ENCODE measurements at regions not wholly inside any gene's neighbourhood (a gene's known extent, or its start where the extent isn't known, plus 50 kb on each side); places are given as distances from the start of the nearest gene placed in this dataset.

DNA sequence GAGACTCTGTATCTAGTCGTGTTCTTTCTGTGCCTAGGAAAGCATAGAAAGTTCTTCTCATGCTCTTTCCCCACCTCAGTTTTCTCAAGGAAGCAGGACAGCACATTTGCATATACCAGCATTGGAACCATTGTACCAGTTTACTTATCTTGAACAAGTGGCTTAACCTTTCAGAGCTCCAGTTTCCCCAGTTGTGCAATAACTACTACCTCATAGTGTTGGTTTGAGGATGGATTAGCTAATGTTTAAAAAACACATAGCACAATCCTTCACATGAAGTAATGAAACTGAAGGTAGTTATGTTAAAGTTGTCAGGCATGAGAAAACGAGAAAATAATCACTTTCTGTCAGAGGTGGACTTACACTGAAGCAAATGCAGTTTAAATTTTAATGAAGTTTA lies 92.2 kb upstream of the H2AZ1 start:
- TF ChIP-seq POLR2AphosphoS5 (IDR thresholded peaks at IDR 0.05; ENCODE audit: borderline replicate concordance, low read depth, low read length) (no peak), EZH2 (IDR thresholded peaks at IDR 0.05) (no peak), FOXP2 (optimal IDR thresholded peaks at IDR 0.05; ENCODE audit: control extremely low read depth, extremely low read length, insufficient read depth) (no peak)
- Histone ChIP-seq H3K36me3 (ENCODE audit: insufficient read depth, low read length) (no peaks in the 10 kb centered on the region), H3K9me3 (ENCODE audit: low read depth, low read length) (no peaks in the 10 kb centered on the region), H3K9ac (ENCODE audit: insufficient read length) (no peak overlapping the region), H3K4me3 (no peak overlapping the region), H3K27ac (no peak overlapping the region)
- DNase-seq (ENCODE audit: low read depth, low spot score), result no peak

DNA sequence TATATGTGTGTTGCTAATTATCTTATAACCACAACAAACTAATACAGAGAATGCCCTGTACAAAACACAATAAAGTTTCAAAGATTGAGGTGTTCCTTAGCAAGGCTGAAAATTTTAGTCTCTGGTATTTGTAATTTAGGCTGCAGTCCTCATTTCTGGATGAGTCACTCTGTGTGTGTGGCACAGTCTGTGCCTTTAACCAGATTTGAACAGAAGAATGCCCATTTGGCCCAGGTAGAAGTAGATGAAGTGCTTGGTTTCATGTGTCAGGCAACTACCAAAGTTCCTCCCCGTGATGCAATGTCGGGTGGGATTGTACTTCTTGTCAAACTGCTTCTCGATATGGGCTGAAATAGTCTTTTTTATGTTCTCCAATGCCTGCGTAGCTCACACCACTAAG lies 91.6 kb upstream of the H2AZ1 start:
- Histone ChIP-seq H3K27ac (no peak overlapping the region), H3K9me3 (ENCODE audit: low read depth, low read length) (no peaks in the 10 kb centered on the region)
- DNase-seq (ENCODE audit: low read depth, low spot score), result no peak

DNA sequence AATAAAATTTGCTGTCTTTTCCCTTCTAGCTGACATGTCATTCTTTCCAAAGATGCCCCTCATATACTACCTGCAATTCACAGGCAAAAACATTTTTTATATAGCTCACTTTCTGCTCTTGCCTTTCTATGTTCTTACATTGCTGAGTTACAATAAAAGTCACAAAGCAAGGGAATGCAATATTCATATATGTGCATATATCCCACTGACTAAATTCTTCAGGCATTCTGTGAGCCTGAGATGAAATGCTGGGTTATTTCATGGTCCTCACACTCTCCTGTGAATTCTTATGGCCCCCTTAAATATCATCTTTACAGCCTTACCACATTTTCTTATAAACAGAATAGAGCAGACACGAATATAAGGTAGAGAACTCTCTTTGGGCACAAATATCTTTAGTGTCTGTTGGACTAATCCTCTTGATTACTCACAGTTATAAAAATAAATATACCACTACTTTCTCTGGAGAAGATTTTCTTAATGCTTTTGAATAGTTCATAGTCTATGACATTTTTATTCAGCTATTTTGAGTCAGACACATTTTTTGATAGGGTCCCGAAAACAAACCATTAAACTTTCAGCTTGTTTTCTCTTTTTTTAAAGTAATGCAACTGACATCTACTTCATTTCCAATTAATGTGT lies 84.1 kb upstream of the H2AZ1 start:
- Histone ChIP-seq H3K36me3 (ENCODE audit: insufficient read depth, low read length) (no peaks in the 10 kb centered on the region), H3K9me3 (ENCODE audit: low read depth, low read length) (no peaks in the 10 kb centered on the region), H3K27ac (no peak overlapping the region), H3K9ac (ENCODE audit: insufficient read length) (no peak overlapping the region), H3K4me3 (no peak overlapping the region)
- no peak for TF ChIP-seq POLR2AphosphoS5 (IDR thresholded peaks at IDR 0.05; ENCODE audit: borderline replicate concordance, low read depth, low read length)
- TF ChIP-seq FOXP2 (optimal IDR thresholded peaks at IDR 0.05; ENCODE audit: control extremely low read depth, extremely low read length, insufficient read depth), result no peak
- no peak for TF ChIP-seq EZH2 (IDR thresholded peaks at IDR 0.05)
- DNase-seq (ENCODE audit: low read depth, low spot score), result no peak

More for the DNA sequence above, 91.6 kb upstream of the H2AZ1 start:
- TF ChIP-seq EZH2 (IDR thresholded peaks at IDR 0.05) (no peak), POLR2AphosphoS5 (IDR thresholded peaks at IDR 0.05; ENCODE audit: borderline replicate concordance, low read depth, low read length) (no peak), FOXP2 (optimal IDR thresholded peaks at IDR 0.05; ENCODE audit: control extremely low read depth, extremely low read length, insufficient read depth) (no peak)
- Histone ChIP-seq H3K36me3 (ENCODE audit: insufficient read depth, low read length) (no peaks in the 10 kb centered on the region), H3K4me3 (no peak overlapping the region), H3K9ac (ENCODE audit: insufficient read length) (no peak overlapping the region)

DNA sequence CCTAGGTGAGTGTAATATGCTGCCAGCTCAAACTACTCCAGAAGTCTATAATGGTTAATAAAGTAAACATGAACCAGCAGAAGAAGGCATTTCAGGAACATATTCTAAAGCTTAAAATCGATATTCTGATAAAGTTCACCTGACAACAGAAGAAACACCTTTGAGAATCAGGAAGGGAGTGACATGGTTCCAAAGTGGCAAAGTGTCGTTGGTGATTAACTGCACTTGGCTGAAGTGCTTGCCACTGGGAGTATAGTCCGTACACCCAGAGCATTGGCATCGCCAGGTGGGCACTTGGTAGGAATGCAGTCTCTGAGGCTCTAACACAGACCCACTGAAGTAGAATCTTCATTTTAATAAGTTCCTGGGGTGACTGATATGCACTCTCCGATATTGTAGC lies 76.0 kb upstream of the H2AZ1 start:
- H3K27ac ChIP-seq, result no peak overlapping the region
- H3K36me3 ChIP-seq (ENCODE audit: insufficient read depth, low read length), result no peaks in the 10 kb centered on the region
- TF ChIP-seq FOXP2 (optimal IDR thresholded peaks at IDR 0.05; ENCODE audit: control extremely low read depth, extremely low read length, insufficient read depth) (no peak), EZH2 (IDR thresholded peaks at IDR 0.05) (no peak), POLR2AphosphoS5 (IDR thresholded peaks at IDR 0.05; ENCODE audit: borderline replicate concordance, low read depth, low read length) (no peak)
- H3K9ac ChIP-seq (ENCODE audit: insufficient read length), result no peak overlapping the region
- DNase-seq (ENCODE audit: low read depth, low spot score), result no peak
- H3K4me3 ChIP-seq, result no peak overlapping the region
- no peaks in the 10 kb centered on the region for H3K9me3 ChIP-seq (ENCODE audit: low read depth, low read length)

DNA sequence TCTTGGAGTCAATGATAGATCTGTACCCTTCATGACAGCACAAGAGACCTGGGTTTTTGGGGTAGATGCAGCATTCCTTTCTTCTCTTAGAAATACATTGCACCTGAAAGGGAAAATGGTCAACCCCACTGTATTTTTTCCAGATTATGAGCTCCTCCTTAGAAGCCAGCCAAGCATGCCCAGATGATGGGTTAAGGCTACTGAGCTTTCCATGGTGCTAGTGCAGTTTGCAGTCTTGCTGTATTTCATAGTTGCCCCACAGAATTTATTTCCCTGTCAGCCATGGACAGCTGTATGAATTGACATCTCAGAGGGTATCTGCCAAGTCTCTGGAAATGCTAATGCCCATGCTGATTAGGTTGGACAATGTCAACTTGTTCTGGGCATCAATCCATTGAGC lies 73.7 kb upstream of the H2AZ1 start:
- Histone ChIP-seq H3K9ac (ENCODE audit: insufficient read length) (no peak overlapping the region), H3K27ac (no peak overlapping the region), H3K4me3 (no peak overlapping the region), H3K36me3 (ENCODE audit: insufficient read depth, low read length) (no peaks in the 10 kb centered on the region), H3K9me3 (ENCODE audit: low read depth, low read length) (no peaks in the 10 kb centered on the region)
- TF ChIP-seq FOXP2 (optimal IDR thresholded peaks at IDR 0.05; ENCODE audit: control extremely low read depth, extremely low read length, insufficient read depth) (no peak), EZH2 (IDR thresholded peaks at IDR 0.05) (no peak), POLR2AphosphoS5 (IDR thresholded peaks at IDR 0.05; ENCODE audit: borderline replicate concordance, low read depth, low read length) (no peak)
- DNase-seq (ENCODE audit: low read depth, low spot score), result no peak

DNA sequence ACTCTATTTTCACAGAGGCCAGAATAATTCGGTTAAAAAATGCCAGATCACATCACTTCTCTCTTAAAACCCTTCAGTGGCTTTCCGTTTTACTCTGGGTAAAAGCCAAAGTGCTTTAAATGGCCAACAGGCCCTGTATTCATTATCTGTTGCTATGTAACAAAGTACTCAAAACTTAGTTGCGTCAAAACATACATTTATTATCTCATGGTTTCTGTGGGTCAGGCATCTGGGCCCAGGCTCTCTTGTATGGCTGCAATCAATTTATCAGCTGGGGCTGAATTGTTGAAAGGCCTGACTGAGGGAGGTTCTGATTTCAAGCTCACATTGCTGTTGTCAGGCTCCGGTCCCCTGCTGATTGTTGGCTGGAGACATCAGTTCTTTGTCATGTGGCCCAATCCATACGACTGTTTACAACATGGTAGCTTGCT lies 72.7 kb upstream of the H2AZ1 start:
- TF ChIP-seq EZH2 (IDR thresholded peaks at IDR 0.05) (no peak), FOXP2 (optimal IDR thresholded peaks at IDR 0.05; ENCODE audit: control extremely low read depth, extremely low read length, insufficient read depth) (no peak), POLR2AphosphoS5 (IDR thresholded peaks at IDR 0.05; ENCODE audit: borderline replicate concordance, low read depth, low read length) (no peak)
- Histone ChIP-seq H3K4me3 (no peak overlapping the region), H3K36me3 (ENCODE audit: insufficient read depth, low read length) (no peaks in the 10 kb centered on the region), H3K27ac (no peak overlapping the region), H3K9me3 (ENCODE audit: low read depth, low read length) (no peaks in the 10 kb centered on the region), H3K9ac (ENCODE audit: insufficient read length) (no peak overlapping the region)
- no peak for DNase-seq (ENCODE audit: low read depth, low spot score)

DNA sequence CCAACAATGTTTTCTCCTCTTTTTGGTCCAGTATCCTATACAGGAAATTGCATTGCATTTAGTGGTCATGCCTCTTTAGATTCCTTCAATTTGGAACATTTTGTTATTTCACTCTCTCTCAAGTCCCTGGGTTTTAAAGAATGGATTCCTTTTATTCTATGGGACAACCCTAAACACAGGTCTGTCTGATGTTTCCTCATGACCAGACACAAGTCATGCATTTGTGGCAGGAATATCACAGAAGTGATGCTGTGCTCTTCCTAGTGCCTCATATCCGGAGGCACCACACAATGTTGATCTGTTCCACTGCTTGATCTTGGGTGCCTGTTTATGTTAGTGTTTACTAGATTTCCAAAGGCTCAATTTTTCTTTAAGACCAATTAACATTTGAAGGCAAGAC lies 69.7 kb upstream of the H2AZ1 start:
- DNase-seq (ENCODE audit: low read depth, low spot score), result no peak
- H3K9me3 ChIP-seq (ENCODE audit: low read depth, low read length), result no peaks in the 10 kb centered on the region
- TF ChIP-seq EZH2 (IDR thresholded peaks at IDR 0.05) (no peak), POLR2AphosphoS5 (IDR thresholded peaks at IDR 0.05; ENCODE audit: borderline replicate concordance, low read depth, low read length) (no peak), FOXP2 (optimal IDR thresholded peaks at IDR 0.05; ENCODE audit: control extremely low read depth, extremely low read length, insufficient read depth) (no peak)
- no peak overlapping the region for H3K27ac ChIP-seq
- H3K4me3 ChIP-seq, result no peak overlapping the region
- H3K9ac ChIP-seq (ENCODE audit: insufficient read length), result no peak overlapping the region
- H3K36me3 ChIP-seq (ENCODE audit: insufficient read depth, low read length), result no peaks in the 10 kb centered on the region

DNA sequence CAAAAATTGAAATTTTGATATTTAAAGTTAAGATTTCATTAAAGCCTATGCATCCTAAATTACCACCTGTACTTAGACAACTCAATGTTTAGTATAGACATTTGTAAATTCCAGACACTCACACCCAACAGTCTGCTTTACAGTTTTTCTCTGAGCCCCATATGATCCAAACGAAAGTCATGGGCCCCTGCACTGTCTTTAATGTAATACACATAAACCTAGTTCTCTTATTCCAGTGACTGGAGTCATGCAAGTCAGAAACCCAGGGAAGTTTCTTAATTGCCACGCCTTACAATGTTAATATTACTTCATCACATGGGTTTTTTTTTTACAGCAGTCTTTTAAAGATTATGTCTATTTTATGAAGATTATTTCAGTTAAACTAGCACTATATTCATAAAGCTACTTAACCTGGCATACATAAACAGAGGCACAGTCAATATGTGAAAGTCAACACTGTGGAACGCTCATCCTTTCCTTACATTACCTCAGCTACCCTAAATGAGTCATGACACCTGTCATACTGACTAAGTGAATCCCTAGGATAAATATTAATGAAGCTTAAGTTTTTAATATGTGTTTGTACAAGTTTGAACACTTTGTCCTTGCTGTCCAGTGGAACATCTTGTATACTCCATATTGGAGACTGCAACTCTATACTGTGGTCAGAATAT lies 67.7 kb upstream of the H2AZ1 start:
- no peaks in the 10 kb centered on the region for H3K9me3 ChIP-seq (ENCODE audit: low read depth, low read length)
- H3K9ac ChIP-seq (ENCODE audit: insufficient read length), result no peak overlapping the region
- no peak overlapping the region for H3K27ac ChIP-seq
- no peak overlapping the region for H3K4me3 ChIP-seq
- DNase-seq (ENCODE audit: low read depth, low spot score), result no peak
- no peak for TF ChIP-seq FOXP2 (optimal IDR thresholded peaks at IDR 0.05; ENCODE audit: control extremely low read depth, extremely low read length, insufficient read depth)
- no peak for TF ChIP-seq EZH2 (IDR thresholded peaks at IDR 0.05)
- TF ChIP-seq POLR2AphosphoS5 (IDR thresholded peaks at IDR 0.05; ENCODE audit: borderline replicate concordance, low read depth, low read length), result no peak
- no peaks in the 10 kb centered on the region for H3K36me3 ChIP-seq (ENCODE audit: insufficient read depth, low read length)
